SK-N-SH (cell line): ENCODE measurements at regions not wholly inside any gene's neighbourhood (a gene's known extent, or its start where the extent isn't known, plus 50 kb on each side); places are given as distances from the start of the nearest gene placed in this dataset.

Experiments
- CTCF ChIA-PET: fragments of 300-600, 350-600 bp; formaldehyde crosslinking; extraction: SDS; loops from one replicate; lab custom pipeline; 2021; lab: Yijun Ruan, JAX
- POLR2A ChIA-PET: fragments of 350-600 bp; sonication (Branson Sonifier 250); formaldehyde crosslinking; extraction: SDS; loops from one replicate; lab custom pipeline; 2020; ENCODE audit warnings: antibody characterized with exemption, inconsistent platforms; lab: Yijun Ruan, JAX
- DNase-seq: peaks from one replicate; pipeline ENCODE4 v3.0.0; 2012
- H2AFZ ChIP-seq: fragments of 200-600 bp; sonication (generic); 2 replicates; pipeline ENCODE4 v1.8.1; 2016; ENCODE audit warnings: antibody characterized with exemption, mild to moderate bottlenecking, low read depth
- H3F3A ChIP-seq: fragments of 200-600 bp; sonication (generic); replicated peaks from 2 replicates; pipeline ENCODE3; 2016; ENCODE audit warnings: antibody characterized with exemption, mild to moderate bottlenecking; ENCODE audit not compliant: insufficient read depth
- H3K27ac ChIP-seq, 2 experiments: fragments of 200-500 bp in 1 of 2; fragments of 200-600 bp in 1 of 2; sonication (Bioruptor generic) in 1 of 2; sonication (generic), shearing (Covaris generic) in 1 of 2; 2 replicates each; pipeline versions ENCODE4 v1.5.1 to v1.6.1; 2014 to 2016; ENCODE audit warnings: low read depth in 2 of 2, inconsistent platforms in 1 of 2, low read length in 1 of 2, mild to moderate bottlenecking in 1 of 2, mixed read lengths in 1 of 2
- H3K27me3 ChIP-seq: fragments of 200-600 bp; sonication (generic), shearing (Covaris generic); 2 replicates; pipeline ENCODE4 v1.6.1; 2016; ENCODE audit warnings: mixed run types; ENCODE audit not compliant: insufficient read depth
- H3K36me3 ChIP-seq, 2 experiments: fragments of 200-500 bp in 1 of 2; fragments of 200-600 bp in 1 of 2; sonication (Bioruptor generic) in 1 of 2; sonication (generic) in 1 of 2; replicated peaks in 1 of 2; 2 replicates each; pipeline versions ENCODE3 to v1.5.1; 2014 to 2016; ENCODE audit warnings: low read length in 1 of 2, mild to moderate bottlenecking in 1 of 2; ENCODE audit not compliant: insufficient read depth in 2 of 2, control insufficient read depth in 1 of 2
- H3K4me1 ChIP-seq, 2 experiments: fragments of 200-500 bp in 1 of 2; fragments of 200-600 bp in 1 of 2; sonication (Bioruptor generic) in 1 of 2; sonication (generic), shearing (Covaris generic) in 1 of 2; 2 replicates each; pipeline versions ENCODE4 v1.5.1 to v1.6.1; 2014 to 2016; ENCODE audit warnings: low read depth in 1 of 2, low read length in 1 of 2, mixed run types in 1 of 2; ENCODE audit not compliant: insufficient read depth in 2 of 2, control insufficient read depth in 1 of 2
- H3K4me2 ChIP-seq: fragments of 200-600 bp; sonication (generic), shearing (Covaris generic); 2 replicates; pipeline ENCODE4 v1.6.1; 2017; ENCODE audit warnings: mixed run types
- H3K4me3 ChIP-seq, 2 experiments: fragments of 200-500 bp in 1 of 2; fragments of 200-600 bp in 1 of 2; sonication (Bioruptor generic) in 1 of 2; sonication (generic), shearing (Covaris generic) in 1 of 2; 2 replicates each; pipeline versions ENCODE4 v1.5.1 to v1.8.1; 2014 to 2016; ENCODE audit warnings: low read depth in 2 of 2, inconsistent platforms in 1 of 2, low read length in 1 of 2, mild to moderate bottlenecking in 1 of 2, mixed read lengths in 1 of 2, moderate library complexity in 1 of 2
- H3K79me2 ChIP-seq: fragments of 200-600 bp; sonication (generic); 2 replicates; pipeline ENCODE4 v1.8.1; 2017; ENCODE audit warnings: mild to moderate bottlenecking; ENCODE audit not compliant: insufficient read depth
- H3K9ac ChIP-seq: fragments of 200-600 bp; sonication (generic); 2 replicates; pipeline ENCODE4 v1.6.1; 2017; ENCODE audit warnings: mixed run types
- H3K9me2 ChIP-seq: fragments of 200-600 bp; sonication (generic); 2 replicates; pipeline ENCODE4 v1.6.1; 2017; ENCODE audit warnings: mixed run types
- H3K9me3 ChIP-seq: fragments of 200-600 bp; sonication (generic); 2 replicates; pipeline ENCODE4 v1.6.1; 2017; ENCODE audit warnings: mixed run types, mild to moderate bottlenecking, moderate library complexity
- H4K20me1 ChIP-seq: fragments of 200-600 bp; sonication (generic); 2 replicates; pipeline ENCODE4 v1.6.1; 2017; ENCODE audit warnings: mild to moderate bottlenecking, mixed run types; ENCODE audit not compliant: insufficient read depth
- CHD2 ChIP-seq: fragments of 150-350 bp; IDR thresholded peaks from 2 replicates; pipeline ENCODE4 v1.6.1; 2018; ENCODE audit warnings: low read length; ENCODE audit not compliant: partially characterized antibody
- FOXM1 ChIP-seq: IDR thresholded peaks from 2 replicates; pipeline ENCODE4 v1.4.0; 2012; ENCODE audit warnings: low read depth, mild to moderate bottlenecking
- JUND ChIP-seq: IDR thresholded peaks from 2 replicates; pipeline ENCODE4 v1.4.0; 2012
- MXI1 ChIP-seq: IDR thresholded peaks from 2 replicates; pipeline ENCODE4 v1.6.1; 2012; ENCODE audit warnings: mild to moderate bottlenecking, low read depth, low read length, improper control_type of control experiment
- POLR2AphosphoS5 ChIP-seq: IDR thresholded peaks from 2 replicates; pipeline ENCODE4 v1.6.1; 2012; ENCODE audit warnings: low read depth, low read length
- RAD21 ChIP-seq: IDR thresholded peaks from 2 replicates; pipeline ENCODE4 v1.6.1; 2012; ENCODE audit warnings: mild to moderate bottlenecking, low read length
- REST ChIP-seq: IDR thresholded peaks from 2 replicates; pipeline ENCODE4 v1.6.1; 2012; ENCODE audit warnings: mild to moderate bottlenecking, low read depth, low read length, moderate library complexity
- RXRA ChIP-seq: IDR thresholded peaks from 2 replicates; pipeline ENCODE4 v1.4.0; 2012; ENCODE audit warnings: low read depth, mild to moderate bottlenecking, borderline replicate concordance
- TEAD4 ChIP-seq: IDR thresholded peaks from 2 replicates; pipeline ENCODE4 v1.4.0; 2012; ENCODE audit warnings: mild to moderate bottlenecking, borderline replicate concordance; ENCODE audit not compliant: insufficient read depth
- ZBTB33 ChIP-seq: IDR thresholded peaks from 2 replicates; pipeline ENCODE4 v1.4.0; 2012; ENCODE audit warnings: low read depth, borderline replicate concordance
- WGBS: methylation state at CpG from one replicate; pipeline ENCODE4 v1.1.6; 2017; ENCODE audit warnings: low lambda C conversion rate; 5-methylcytosine and 5-hydroxymethylcytosine counted together
- TF ChIP-seq, protein P1 (sequence below): fragments of 150-350 bp; IDR thresholded peaks from 2 replicates; pipeline ENCODE4 v1.6.1; 2016; ENCODE audit warnings: mild to moderate bottlenecking, low read depth, low read length
- TF ChIP-seq, protein P2 (sequence below): fragments of 150-350 bp; IDR thresholded peaks from 2 replicates; pipeline ENCODE4 v1.6.1; 2017; ENCODE audit warnings: antibody characterized with exemption, low read length, low read depth, borderline replicate concordance

DNA sequence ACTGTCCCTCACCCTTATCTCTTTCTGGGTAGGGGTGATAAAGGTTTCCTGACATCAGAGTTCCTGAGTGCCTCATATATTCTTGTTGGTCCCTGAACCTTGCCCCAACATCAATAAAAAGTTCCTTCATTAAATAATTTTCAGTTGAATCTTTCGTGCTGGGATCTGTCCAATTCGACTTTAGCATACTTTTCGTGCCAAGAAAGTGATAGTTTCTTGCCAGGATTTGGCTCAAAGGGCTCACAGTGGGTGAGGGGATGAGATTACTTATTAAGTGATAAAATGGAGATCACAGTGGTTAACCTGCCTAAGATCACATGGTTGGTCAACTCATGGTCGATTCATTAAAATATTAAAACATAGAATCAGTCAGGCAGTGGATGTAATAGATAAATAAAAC is 93.8 kb upstream of the SLC8A1 start:
- DNase-seq = no peak
- Histone ChIP-seq H3K9me3 (no peaks in the 10 kb centered on the region), H3K9me2 (no peaks in the 10 kb centered on the region), H3K4me2 (no peak overlapping the region), H2AFZ (no peak overlapping the region), H3K36me3 (no peaks in the 10 kb centered on the region), H3K4me1 (no peaks in the 10 kb centered on the region), H3K9ac (no peak overlapping the region), H4K20me1 (no peaks in the 10 kb centered on the region), H3K27ac (no peak overlapping the region), H3F3A (no peaks in the 10 kb centered on the region), H3K4me3 (no peak overlapping the region), H3K27me3 (no peaks in the 10 kb centered on the region), H3K79me2 (no peaks in the 10 kb centered on the region)
- WGBS = 46% methylated on average over 4 of the region's 4 CpGs
- ChIA-PET CTCF (no interaction called here), POLR2A (no interaction called here)
- no peak for TF ChIP-seq RXRA
- TF ChIP-seq, protein P1, sequence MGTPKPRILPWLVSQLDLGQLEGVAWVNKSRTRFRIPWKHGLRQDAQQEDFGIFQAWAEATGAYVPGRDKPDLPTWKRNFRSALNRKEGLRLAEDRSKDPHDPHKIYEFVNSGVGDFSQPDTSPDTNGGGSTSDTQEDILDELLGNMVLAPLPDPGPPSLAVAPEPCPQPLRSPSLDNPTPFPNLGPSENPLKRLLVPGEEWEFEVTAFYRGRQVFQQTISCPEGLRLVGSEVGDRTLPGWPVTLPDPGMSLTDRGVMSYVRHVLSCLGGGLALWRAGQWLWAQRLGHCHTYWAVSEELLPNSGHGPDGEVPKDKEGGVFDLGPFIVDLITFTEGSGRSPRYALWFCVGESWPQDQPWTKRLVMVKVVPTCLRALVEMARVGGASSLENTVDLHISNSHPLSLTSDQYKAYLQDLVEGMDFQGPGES = no peak
- TF ChIP-seq ZBTB33 = no peak
- no peak for TF ChIP-seq MXI1
- TF ChIP-seq CHD2 = no peak
- TF ChIP-seq POLR2AphosphoS5 = no peak
- TF ChIP-seq, protein P2, sequence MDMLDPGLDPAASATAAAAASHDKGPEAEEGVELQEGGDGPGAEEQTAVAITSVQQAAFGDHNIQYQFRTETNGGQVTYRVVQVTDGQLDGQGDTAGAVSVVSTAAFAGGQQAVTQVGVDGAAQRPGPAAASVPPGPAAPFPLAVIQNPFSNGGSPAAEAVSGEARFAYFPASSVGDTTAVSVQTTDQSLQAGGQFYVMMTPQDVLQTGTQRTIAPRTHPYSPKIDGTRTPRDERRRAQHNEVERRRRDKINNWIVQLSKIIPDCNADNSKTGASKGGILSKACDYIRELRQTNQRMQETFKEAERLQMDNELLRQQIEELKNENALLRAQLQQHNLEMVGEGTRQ = no peak
- no peak for TF ChIP-seq TEAD4
- TF ChIP-seq FOXM1 = no peak
- TF ChIP-seq JUND = no peak
- TF ChIP-seq RAD21 = no peak
- no peak for TF ChIP-seq REST
